Heart left ventricle (tissue), 13 donors: ENCODE measurements at regions not wholly inside any gene's neighbourhood (a gene's known extent, or its start where the extent isn't known, plus 50 kb on each side); places are given as distances from the start of the nearest gene placed in this dataset.

Experiments
- CTCF ChIP-seq, 12 donors: fragments of 200-600 bp; sonication (generic) in 4 of 12; IDR thresholded peaks; one replicate each; pipeline versions ENCODE4 v1.5.0 to v1.8.0; 2018 to 2022; ENCODE audit warnings: antibody characterized with exemption in 12 of 12, mild to moderate bottlenecking in 5 of 12
- POLR2A ChIP-seq, 2 donors: fragments of 450-650 bp; IDR thresholded peaks; one replicate each; pipeline ENCODE4 v1.6.1; 2017; ENCODE audit warnings: antibody characterized with exemption in 2 of 2, mild to moderate bottlenecking in 2 of 2, moderate library complexity in 2 of 2
- donor health status: ischemic (EF 13 %, LVEDD 7.1; RV severe dilation, severe dysfunction).
- donor health status: DM: no; HTN: yes; CAD: no.
- donor health status: DM: no; HTN: no; CAD: no.
- donor health status: ischemic (EF 25% LVEDD 6.9; RV normal size, moderate dysfunction).
- donor health status: ischemic (EF 25% LVEDD 5.7; RV mildly dilated, moderate dysfunction).
- donor health status: ischemic (EF 35%, LVEDD 5.7; RV mildly dilated, moderate dysfunction).
- donor health status: nonischemic (EF 11% LVEDD 7.7; RV severe dilation, severe dysfunction).
- donor health status: DM: yes; HTN: yes; CAD: no.
- donor health status: PGD.
- donor health status: ischemic (EF 29% LVEDD 5.4; RV normal size, mild dysfunction).
- donor health status: nonischemic (EF 23%, LVEDD 6.1; RV moderate dilation, normal function).

GRCh38 chr1:191577213-191577612, 581.0 kb upstream of the RGS18 start:
- TF ChIP-seq CTCF (IDR thresholded peaks at IDR 0.05) = no peak
- TF ChIP-seq POLR2A (IDR thresholded peaks at IDR 0.05) = no peak
